BJ (cell line): ENCODE measurements at regions not wholly inside any gene's neighbourhood (a gene's known extent, or its start where the extent isn't known, plus 50 kb on each side); places are given as distances from the start of the nearest gene placed in this dataset.
A peak's percentile ranks its signal among the peaks of the same experiment; 100 is the strongest.

Experiments
- CTCF ChIA-PET: fragments of 350-600 bp; formaldehyde crosslinking; extraction: SDS; loops from one replicate; lab custom pipeline; 2021; ENCODE audit warnings: antibody characterized with exemption, inconsistent platforms; lab: Yijun Ruan, JAX
- POLR2A ChIA-PET: fragments of 300-600 bp; sonication (Branson Sonifier 250); formaldehyde crosslinking; extraction: SDS; loops from one replicate; lab custom pipeline; 2021; ENCODE audit warnings: antibody characterized with exemption; lab: Charles Lee
- DNase-seq: peaks from one replicate; pipeline ENCODE4 v3.0.0-alpha.2; 2011; ENCODE audit warnings: low read depth
- H3K27me3 ChIP-seq: 2 replicates; pipeline ENCODE4 v1.6.0; 2011; ENCODE audit warnings: low read length; ENCODE audit not compliant: control insufficient read depth, insufficient read depth
- H3K36me3 ChIP-seq: 2 replicates; pipeline ENCODE4 v1.5.1; 2011; ENCODE audit warnings: low read length; ENCODE audit not compliant: control insufficient read depth, insufficient read depth
- H3K4me3 ChIP-seq: 2 replicates; pipeline ENCODE4 v1.5.1; 2011; ENCODE audit warnings: low read depth, mild to moderate bottlenecking, control low read depth, low read length
- CTCF ChIP-seq: IDR thresholded peaks from 2 replicates; pipeline ENCODE4 v1.5.1; 2011; ENCODE audit warnings: low read depth, mild to moderate bottlenecking, control low read depth, inconsistent platforms, low read length, moderate library complexity; ENCODE audit not compliant: insufficient read depth

DNA sequence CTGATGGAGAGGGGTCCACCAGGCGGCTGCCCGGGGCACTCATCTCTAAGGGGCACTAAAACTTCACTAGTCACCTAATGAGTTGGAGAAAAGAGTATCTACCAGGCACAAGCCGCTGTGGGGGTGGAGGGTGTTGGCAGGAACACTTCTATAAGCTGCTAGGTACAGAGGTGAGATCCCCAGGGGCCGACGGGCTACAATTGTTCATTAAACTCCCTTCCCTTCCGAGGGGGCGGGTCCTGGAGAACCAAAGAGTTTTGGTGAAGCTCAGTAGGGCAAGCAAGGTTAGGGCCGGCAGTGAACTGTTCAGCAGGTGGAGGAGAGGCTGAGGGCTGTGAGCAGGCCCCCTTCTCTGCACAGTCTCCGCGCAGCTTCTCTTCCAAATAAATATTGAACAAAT lies 78.7 kb upstream of the ARAP3 start:
- ChIA-PET CTCF (interaction anchor here (1.1 to 5.1 kb wide), 2 partner anchors 118 to 122 kb away, joined by 3 to 29 read pairs; partner anchors contain the start of gene PCDH1), POLR2A (no interaction called here)
- Histone ChIP-seq H3K4me3 (no peak overlapping the region), H3K36me3 (no peaks in the 10 kb centered on the region), H3K27me3 (peaks cover 42% of the 10 kb centered on the region)
- TF ChIP-seq CTCF, result no peak
- no peak for DNase-seq

- Histone ChIP-seq H3K36me3 (no peaks in the 10 kb centered on the region), H3K27me3 (peaks cover 39% of the 10 kb centered on the region), H3K4me3 (no peak overlapping the region)
- ChIA-PET CTCF (interaction anchor here (1.1 to 5.1 kb wide), 2 partner anchors 119 to 123 kb away, joined by 3 to 29 read pairs; partner anchors contain the start of gene PCDH1), POLR2A (interaction anchor here (0.6 kb wide), 1 partner anchor 61 kb away, joined by 3 read pairs; no protein-coding TSS in a partner anchor)
- DNase-seq, result no peak
- TF ChIP-seq CTCF, result no peak
Measured at GRCh38 chr5:141760193-141760592, 78.2 kb upstream of the ARAP3 start.

DNA sequence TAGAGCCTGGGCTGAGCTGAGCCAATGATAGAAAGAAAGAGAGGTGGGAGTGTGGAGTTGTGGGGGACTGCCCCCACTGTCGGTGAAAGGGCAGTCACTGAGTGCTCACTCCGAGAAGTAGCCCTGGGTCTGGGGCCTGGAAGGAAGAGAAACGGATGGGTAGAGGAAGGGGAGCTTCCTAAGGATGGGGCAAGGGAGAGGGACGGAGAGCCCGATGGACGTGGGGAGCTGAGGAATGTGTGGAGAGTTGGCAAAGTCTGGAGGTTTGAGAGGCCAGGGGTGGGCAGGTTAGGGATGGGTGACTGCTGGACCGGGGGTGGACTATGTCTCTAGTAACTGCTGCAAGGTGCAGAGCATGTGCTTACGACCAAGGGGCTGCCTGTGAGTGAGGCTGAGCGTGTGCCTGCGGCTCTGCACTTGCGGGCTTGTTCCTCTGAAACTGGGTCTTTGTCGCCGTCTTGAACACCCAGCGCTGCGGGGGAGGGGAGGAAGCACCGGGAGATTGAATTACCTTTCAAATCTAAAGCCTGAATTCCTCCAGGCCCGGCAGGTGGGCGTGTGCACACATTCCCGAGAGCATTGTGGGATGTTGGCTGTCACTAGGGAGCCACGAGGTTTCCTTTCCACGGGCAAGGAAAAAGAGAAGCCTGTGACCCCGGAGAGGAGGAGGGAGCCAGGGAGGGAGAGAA lies 76.4 kb upstream of the ARAP3 start:
- DNase-seq, result no peak
- no peak overlapping the region for H3K4me3 ChIP-seq
- no peaks in the 10 kb centered on the region for H3K36me3 ChIP-seq
- POLR2A ChIA-PET, result no interaction called here
- H3K27me3 ChIP-seq, result peaks cover 43% of the 10 kb centered on the region
- CTCF ChIA-PET, result interaction anchor here (1.0 to 5.1 kb wide), 6 partner anchors 15 to 202 kb away, joined by 3 to 64 read pairs (median 5); partner anchors contain the start of gene PCDH1
- TF ChIP-seq CTCF, result no peak

- Histone ChIP-seq H3K36me3 (no peaks in the 10 kb centered on the region), H3K27me3 (peaks cover 48% of the 10 kb centered on the region)
- DNase-seq, result no peak
Measured at GRCh38 chr5:141757402-141757801, 75.4 kb upstream of the ARAP3 start.

More at GRCh38 chr5:141757402-141757801, 75.4 kb upstream of the ARAP3 start:
- no peak overlapping the region for H3K4me3 ChIP-seq
- TF ChIP-seq CTCF, result peak; percentile 51
- ChIA-PET POLR2A (no interaction called here), CTCF (interaction anchor here (0.7 to 4.7 kb wide), 10 partner anchors 9 to 203 kb away, joined by 3 to 64 read pairs (median 4); partner anchors contain the start of gene PCDH1)
